ENCODE measurements at regions not wholly inside any gene's neighbourhood (a gene's known extent, or its start where the extent isn't known, plus 50 kb on each side); places are given as distances from the start of the nearest gene placed in this dataset.

DNA sequence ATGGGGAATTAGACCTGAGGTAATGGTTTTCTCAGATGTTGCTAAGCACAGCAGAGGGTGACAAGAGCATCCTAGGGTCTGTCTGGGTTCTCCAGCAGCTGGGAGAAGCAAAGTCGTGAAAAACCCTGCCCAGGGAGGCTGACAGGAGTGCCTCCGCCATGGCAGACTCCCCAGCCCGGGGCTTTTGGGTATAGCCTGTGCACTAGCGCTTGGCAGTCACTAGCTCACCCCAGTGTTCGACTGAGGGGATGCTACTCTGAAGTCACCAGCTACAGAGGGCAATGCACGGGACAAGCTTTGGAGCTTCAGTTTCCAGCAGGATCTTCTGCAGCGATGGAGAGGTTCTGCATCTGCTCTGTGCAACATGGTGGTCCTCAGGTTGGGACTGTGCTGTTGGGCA is 87.5 kb downstream of the ING1 start:
- no peaks in the 10 kb centered on the region for H3K36me3 ChIP-seq
- TF ChIP-seq, protein P1, sequence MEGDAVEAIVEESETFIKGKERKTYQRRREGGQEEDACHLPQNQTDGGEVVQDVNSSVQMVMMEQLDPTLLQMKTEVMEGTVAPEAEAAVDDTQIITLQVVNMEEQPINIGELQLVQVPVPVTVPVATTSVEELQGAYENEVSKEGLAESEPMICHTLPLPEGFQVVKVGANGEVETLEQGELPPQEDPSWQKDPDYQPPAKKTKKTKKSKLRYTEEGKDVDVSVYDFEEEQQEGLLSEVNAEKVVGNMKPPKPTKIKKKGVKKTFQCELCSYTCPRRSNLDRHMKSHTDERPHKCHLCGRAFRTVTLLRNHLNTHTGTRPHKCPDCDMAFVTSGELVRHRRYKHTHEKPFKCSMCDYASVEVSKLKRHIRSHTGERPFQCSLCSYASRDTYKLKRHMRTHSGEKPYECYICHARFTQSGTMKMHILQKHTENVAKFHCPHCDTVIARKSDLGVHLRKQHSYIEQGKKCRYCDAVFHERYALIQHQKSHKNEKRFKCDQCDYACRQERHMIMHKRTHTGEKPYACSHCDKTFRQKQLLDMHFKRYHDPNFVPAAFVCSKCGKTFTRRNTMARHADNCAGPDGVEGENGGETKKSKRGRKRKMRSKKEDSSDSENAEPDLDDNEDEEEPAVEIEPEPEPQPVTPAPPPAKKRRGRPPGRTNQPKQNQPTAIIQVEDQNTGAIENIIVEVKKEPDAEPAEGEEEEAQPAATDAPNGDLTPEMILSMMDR (IDR thresholded peaks at IDR 0.05) = no peak
- TF ChIP-seq POLR2A (IDR thresholded peaks at IDR 0.05) = no peak
- TF ChIP-seq EP300 (IDR thresholded peaks at IDR 0.05) = no peak
- H3K27me3 ChIP-seq = no peaks in the 10 kb centered on the region
- H3K4me3 ChIP-seq = no peak overlapping the region
- H3K27ac ChIP-seq = no peak overlapping the region
- peaks cover 6% of the 10 kb centered on the region for H3K4me1 ChIP-seq (ENCODE audit: insufficient read depth)
- no peaks in the 10 kb centered on the region for H3K9me3 ChIP-seq
- intact Hi-C loops (cut with DNase I) = no loop called here
- no peak for DNase-seq
- 73 to 82% (median 81%) methylated on average over 7 of the region's 7 CpGs for WGBS, 3 donors

DNA sequence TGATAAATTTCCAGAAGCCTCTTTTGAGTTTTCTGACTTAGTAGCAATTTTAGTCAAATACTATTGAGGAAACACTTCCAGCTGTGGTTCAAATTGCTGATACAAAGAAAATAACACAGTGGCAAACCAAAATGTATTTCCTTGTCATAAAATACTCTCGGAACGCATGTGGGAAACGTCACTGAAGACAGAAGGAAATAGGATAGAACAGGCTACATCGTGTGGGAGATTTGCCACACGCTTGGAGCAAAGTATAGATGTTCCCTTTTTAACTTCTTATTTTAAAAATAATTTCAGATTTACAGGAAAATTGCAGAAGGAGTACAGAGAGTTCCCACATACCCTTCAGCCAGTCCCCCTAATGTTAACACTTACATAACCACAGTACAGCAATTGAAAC is 88.8 kb downstream of the ING1 start:
- H3K4me3 ChIP-seq = no peak overlapping the region
- intact Hi-C loops (cut with DNase I) = no loop called here
- no peak for DNase-seq
- no peaks in the 10 kb centered on the region for H3K27me3 ChIP-seq
- TF ChIP-seq, protein P1 (IDR thresholded peaks at IDR 0.05) = no peak
- TF ChIP-seq POLR2A (IDR thresholded peaks at IDR 0.05) (no peak), EP300 (IDR thresholded peaks at IDR 0.05) (no peak)
- no peaks in the 10 kb centered on the region for H3K36me3 ChIP-seq
- H3K27ac ChIP-seq = no peak overlapping the region
- H3K9me3 ChIP-seq = no peaks in the 10 kb centered on the region
- H3K4me1 ChIP-seq (ENCODE audit: insufficient read depth) = peaks cover 6% of the 10 kb centered on the region
- 12 to 21% (median 19%) methylated on average over 5 of the region's 5 CpGs for WGBS, 3 donors

DNA sequence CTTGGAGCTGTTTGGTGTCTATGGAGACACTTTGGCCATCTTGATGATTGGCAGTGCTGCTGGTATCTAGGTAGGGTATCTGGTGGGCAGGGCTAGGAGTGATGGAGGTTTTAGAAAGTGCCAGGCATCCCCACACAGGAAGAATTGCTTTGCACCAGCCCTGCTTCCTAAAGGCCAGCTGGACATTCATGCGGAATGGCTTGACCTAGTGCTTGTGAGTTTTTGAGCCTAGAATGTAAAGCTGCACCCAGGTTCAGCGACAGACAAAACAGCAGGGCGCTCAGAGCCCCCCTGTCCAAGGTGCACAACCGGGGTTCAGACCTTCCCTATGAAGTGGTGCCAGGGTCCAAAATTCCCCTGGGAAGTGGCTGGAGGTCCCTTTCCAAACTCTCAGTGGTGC is 93.1 kb downstream of the ING1 start:
- no peaks in the 10 kb centered on the region for H3K36me3 ChIP-seq
- no peaks in the 10 kb centered on the region for H3K4me1 ChIP-seq (ENCODE audit: insufficient read depth)
- TF ChIP-seq, protein P1 (IDR thresholded peaks at IDR 0.05) = no peak
- TF ChIP-seq EP300 (IDR thresholded peaks at IDR 0.05) = no peak
- no peak for TF ChIP-seq POLR2A (IDR thresholded peaks at IDR 0.05)
- H3K4me3 ChIP-seq = no peak overlapping the region
- H3K27ac ChIP-seq = no peak overlapping the region
- 92 to 94% (median 93%) methylated on average over 4 of the region's 4 CpGs for WGBS, 3 donors
- no peaks in the 10 kb centered on the region for H3K9me3 ChIP-seq
- H3K27me3 ChIP-seq = no peaks in the 10 kb centered on the region
- intact Hi-C loops (cut with DNase I) = no loop called here
- no peak for DNase-seq

DNA sequence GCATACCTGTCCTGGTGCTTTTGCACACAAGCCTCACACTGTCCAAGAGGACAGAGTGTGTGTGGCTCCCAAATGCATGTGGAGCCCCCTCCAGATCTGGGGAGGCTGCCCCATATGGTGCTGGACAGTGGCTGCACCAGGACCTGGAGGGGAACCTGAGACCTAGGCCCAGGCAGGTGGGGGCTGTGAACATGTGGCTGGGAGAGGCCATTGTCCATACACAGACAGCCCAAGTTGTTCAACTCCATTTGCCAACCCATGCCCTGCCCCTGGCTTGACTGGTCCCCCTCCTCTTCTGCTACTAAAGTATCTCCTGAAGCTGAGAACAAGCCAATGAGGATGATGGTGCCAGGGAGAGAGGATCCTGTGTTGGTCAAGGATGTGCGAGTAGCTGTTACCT is 94.0 kb downstream of the ING1 start:
- no peak for DNase-seq
- Histone ChIP-seq H3K36me3 (no peaks in the 10 kb centered on the region), H3K27me3 (no peaks in the 10 kb centered on the region), H3K27ac (no peak overlapping the region), H3K4me3 (no peak overlapping the region), H3K9me3 (no peaks in the 10 kb centered on the region), H3K4me1 (ENCODE audit: insufficient read depth) (no peaks in the 10 kb centered on the region)
- TF ChIP-seq POLR2A (IDR thresholded peaks at IDR 0.05) (no peak), EP300 (IDR thresholded peaks at IDR 0.05) (no peak)
- TF ChIP-seq, protein P1 (IDR thresholded peaks at IDR 0.05) = no peak
- intact Hi-C loops (cut with DNase I) = no loop called here
- 98 to 100% (median 100%) methylated on average over 1 of the region's 1 CpG for WGBS, 3 donors

DNA sequence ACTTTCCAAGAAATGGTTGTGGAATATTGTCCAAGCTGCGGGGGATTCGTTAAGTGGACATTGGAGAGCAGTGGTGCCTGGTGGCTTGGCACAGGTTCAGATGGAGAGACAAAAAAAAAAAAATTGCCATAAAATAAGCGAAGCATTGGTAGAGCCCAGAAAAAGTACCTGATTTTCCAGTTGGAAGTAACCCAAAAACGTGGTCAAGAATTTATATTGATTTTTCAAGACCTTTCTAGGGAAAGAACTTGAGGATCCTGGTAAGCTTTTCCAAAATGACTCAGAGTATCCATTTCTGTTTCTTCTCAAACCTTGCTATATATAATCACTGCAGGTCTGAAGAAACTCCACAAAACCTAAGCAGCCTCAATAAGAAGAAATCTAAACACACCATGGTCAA is 94.6 kb downstream of the ING1 start:
- H3K4me3 ChIP-seq = no peak overlapping the region
- H3K4me1 ChIP-seq (ENCODE audit: insufficient read depth) = no peaks in the 10 kb centered on the region
- no peak for DNase-seq
- TF ChIP-seq, protein P1 (IDR thresholded peaks at IDR 0.05) = no peak
- TF ChIP-seq POLR2A (IDR thresholded peaks at IDR 0.05) = no peak
- no peak for TF ChIP-seq EP300 (IDR thresholded peaks at IDR 0.05)
- no peaks in the 10 kb centered on the region for H3K27me3 ChIP-seq
- intact Hi-C loops (cut with DNase I) = no loop called here
- no peak overlapping the region for H3K27ac ChIP-seq
- WGBS, 3 donors = 56 to 80% (median 74%) methylated on average over 4 of the region's 4 CpGs
- no peaks in the 10 kb centered on the region for H3K9me3 ChIP-seq
- H3K36me3 ChIP-seq = no peaks in the 10 kb centered on the region
